ENCODE measurements at regions not wholly inside any gene's neighbourhood (a gene's known extent, or its start where the extent isn't known, plus 50 kb on each side); places are given as distances from the start of the nearest gene placed in this dataset.
"Not testable (repeated sequence)": the region's sequence is repeated elsewhere in the genome, so short reads cannot be mapped to it uniquely, and the experiment has no call there.

- H3K9ac ChIP-seq (ENCODE audit: low read depth, low read length) = no peak overlapping the region
- no peaks in the 10 kb centered on the region for H3K27me3 ChIP-seq (ENCODE audit: insufficient read depth, low read length)
- no peak overlapping the region for H3K4me3 ChIP-seq (ENCODE audit: low read length)
Observed at GRCh38 chr9:74073897-74074296, 423.2 kb upstream of the RORB start.

GRCh38 chr9:74078647-74079046 lies 418.5 kb upstream of the RORB start:
- no peaks in the 10 kb centered on the region for H3K27me3 ChIP-seq (ENCODE audit: insufficient read depth, low read length)

More at GRCh38 chr9:74073897-74074296, 423.2 kb upstream of the RORB start:
- Histone ChIP-seq H3K27ac (ENCODE audit: low read length) (no peak overlapping the region), H3K9me3 (ENCODE audit: insufficient read depth, low read depth, low read length) (peaks cover 16% of the 10 kb centered on the region; the same call in 1 of the 2 replicates), H3K4me1 (ENCODE audit: insufficient read depth, low read length) (peaks cover 9% of the 10 kb centered on the region), H3K36me3 (ENCODE audit: insufficient read depth, low read depth, low read length) (peaks cover 4% of the 10 kb centered on the region; the same call in 1 of the 2 replicates)

GRCh38 chr9:74080652-74081051 lies 416.5 kb upstream of the RORB start:
- H3K27me3 ChIP-seq (ENCODE audit: insufficient read depth, low read length); H3K4me3 ChIP-seq (ENCODE audit: low read length); H3K36me3 ChIP-seq (ENCODE audit: insufficient read depth, low read depth, low read length); H3K9me3 ChIP-seq (ENCODE audit: insufficient read depth, low read depth, low read length); H3K27ac ChIP-seq (ENCODE audit: low read length); H3K9ac ChIP-seq (ENCODE audit: low read depth, low read length): not testable (repeated sequence)
- H3K4me1 ChIP-seq (ENCODE audit: insufficient read depth, low read length) = peaks cover 41% of the 10 kb centered on the region

More at GRCh38 chr9:74078647-74079046, 418.5 kb upstream of the RORB start:
- Histone ChIP-seq H3K9ac (ENCODE audit: low read depth, low read length) (no peak overlapping the region), H3K36me3 (ENCODE audit: insufficient read depth, low read depth, low read length) (peaks cover 12% of the 10 kb centered on the region; the same call in 1 of the 2 replicates), H3K27ac (ENCODE audit: low read length) (peak overlapping the region; percentile 76), H3K9me3 (ENCODE audit: insufficient read depth, low read depth, low read length) (peaks cover 9% of the 10 kb centered on the region; the same call in 1 of the 2 replicates), H3K4me3 (ENCODE audit: low read length) (0 out of 2 replicates have a peak overlapping the region, but pooled peaks have one; percentile 12), H3K4me1 (ENCODE audit: insufficient read depth, low read length) (peaks cover 33% of the 10 kb centered on the region)

- peaks cover 16% of the 10 kb centered on the region; the same call in 1 of the 2 replicates for H3K36me3 ChIP-seq (ENCODE audit: insufficient read depth, low read depth, low read length)
- H3K4me3 ChIP-seq (ENCODE audit: low read length) = peak overlapping the region; percentile 44
- H3K4me1 ChIP-seq (ENCODE audit: insufficient read depth, low read length) = peaks cover 33% of the 10 kb centered on the region
- H3K9me3 ChIP-seq (ENCODE audit: insufficient read depth, low read depth, low read length) = peaks cover 8% of the 10 kb centered on the region; the same call in 1 of the 2 replicates
- H3K27ac ChIP-seq (ENCODE audit: low read length) = peak overlapping the region; percentile 58
- H3K9ac ChIP-seq (ENCODE audit: low read depth, low read length) = peak overlapping the region; percentile 45; the same call in 1 of the 2 replicates
- H3K27me3 ChIP-seq (ENCODE audit: insufficient read depth, low read length) = no peaks in the 10 kb centered on the region
Observed at GRCh38 chr9:74083681-74084433, 413.3 kb upstream of the RORB start.

GRCh38 chr9:74085384-74086037 lies 411.6 kb upstream of the RORB start:
- Histone ChIP-seq H3K9ac (ENCODE audit: low read depth, low read length) (peak overlapping the region; percentile 92; the same call in 1 of the 2 replicates), H3K4me1 (ENCODE audit: insufficient read depth, low read length) (peaks cover 20% of the 10 kb centered on the region), H3K4me3 (ENCODE audit: low read length) (peak overlapping the region; percentile 78), H3K36me3 (ENCODE audit: insufficient read depth, low read depth, low read length) (peaks cover 29% of the 10 kb centered on the region; the same call in 1 of the 2 replicates)
- not testable (repeated sequence) for H3K27me3 ChIP-seq (ENCODE audit: insufficient read depth, low read length); H3K27ac ChIP-seq (ENCODE audit: low read length); H3K9me3 ChIP-seq (ENCODE audit: insufficient read depth, low read depth, low read length)

- H3K9me3 ChIP-seq (ENCODE audit: insufficient read depth, low read depth, low read length); H3K27ac ChIP-seq (ENCODE audit: low read length); H3K27me3 ChIP-seq (ENCODE audit: insufficient read depth, low read length): not testable (repeated sequence)
- Histone ChIP-seq H3K9ac (ENCODE audit: low read depth, low read length) (peak overlapping the region; percentile 77; the same call in 1 of the 2 replicates), H3K36me3 (ENCODE audit: insufficient read depth, low read depth, low read length) (peaks cover 67% of the 10 kb centered on the region), H3K4me3 (ENCODE audit: low read length) (peak overlapping the region; percentile 60; the same call in 1 of the 2 replicates), H3K4me1 (ENCODE audit: insufficient read depth, low read length) (peaks cover 11% of the 10 kb centered on the region; the same call in 1 of the 2 replicates)
Observed at GRCh38 chr9:74090921-74091320, 406.2 kb upstream of the RORB start.

- Histone ChIP-seq H3K27ac (ENCODE audit: low read length) (no peak overlapping the region), H3K27me3 (ENCODE audit: insufficient read depth, low read length) (no peaks in the 10 kb centered on the region), H3K4me1 (ENCODE audit: insufficient read depth, low read length) (peaks cover 11% of the 10 kb centered on the region; the same call in 1 of the 2 replicates), H3K9ac (ENCODE audit: low read depth, low read length) (no peak overlapping the region), H3K9me3 (ENCODE audit: insufficient read depth, low read depth, low read length) (no peaks in the 10 kb centered on the region), H3K36me3 (ENCODE audit: insufficient read depth, low read depth, low read length) (peaks cover 75% of the 10 kb centered on the region), H3K4me3 (ENCODE audit: low read length) (peak overlapping the region; percentile 60)
Observed at GRCh38 chr9:74092491-74092834, 404.7 kb upstream of the RORB start.

GRCh38 chr9:74094037-74094436 lies 403.1 kb upstream of the RORB start:
- not testable (repeated sequence) for H3K9ac ChIP-seq (ENCODE audit: low read depth, low read length); H3K27ac ChIP-seq (ENCODE audit: low read length); H3K9me3 ChIP-seq (ENCODE audit: insufficient read depth, low read depth, low read length); H3K4me3 ChIP-seq (ENCODE audit: low read length); H3K27me3 ChIP-seq (ENCODE audit: insufficient read depth, low read length)
- Histone ChIP-seq H3K4me1 (ENCODE audit: insufficient read depth, low read length) (peaks cover 11% of the 10 kb centered on the region; the same call in 1 of the 2 replicates), H3K36me3 (ENCODE audit: insufficient read depth, low read depth, low read length) (peaks cover 76% of the 10 kb centered on the region)

GRCh38 chr9:74094766-74095165 lies 402.4 kb upstream of the RORB start:
- H3K36me3 ChIP-seq (ENCODE audit: insufficient read depth, low read depth, low read length) = peaks cover 77% of the 10 kb centered on the region
- H3K4me1 ChIP-seq (ENCODE audit: insufficient read depth, low read length) = peaks cover 11% of the 10 kb centered on the region; the same call in 1 of the 2 replicates
- no peak overlapping the region for H3K27ac ChIP-seq (ENCODE audit: low read length)
- no peaks in the 10 kb centered on the region for H3K27me3 ChIP-seq (ENCODE audit: insufficient read depth, low read length)
- peaks cover 16% of the 10 kb centered on the region; the same call in 1 of the 2 replicates for H3K9me3 ChIP-seq (ENCODE audit: insufficient read depth, low read depth, low read length)
- no peak overlapping the region for H3K9ac ChIP-seq (ENCODE audit: low read depth, low read length)
- H3K4me3 ChIP-seq (ENCODE audit: low read length) = no peak overlapping the region

GRCh38 chr9:74095925-74096324 lies 401.2 kb upstream of the RORB start:
- Histone ChIP-seq H3K4me3 (ENCODE audit: low read length) (no peak overlapping the region), H3K36me3 (ENCODE audit: insufficient read depth, low read depth, low read length) (peaks cover 82% of the 10 kb centered on the region), H3K27ac (ENCODE audit: low read length) (no peak overlapping the region), H3K4me1 (ENCODE audit: insufficient read depth, low read length) (peaks cover 11% of the 10 kb centered on the region; the same call in 1 of the 2 replicates), H3K9me3 (ENCODE audit: insufficient read depth, low read depth, low read length) (peaks cover 27% of the 10 kb centered on the region; the same call in 1 of the 2 replicates), H3K27me3 (ENCODE audit: insufficient read depth, low read length) (no peaks in the 10 kb centered on the region), H3K9ac (ENCODE audit: low read depth, low read length) (no peak overlapping the region)

GRCh38 chr9:74096420-74096819 lies 400.7 kb upstream of the RORB start:
- Histone ChIP-seq H3K27me3 (ENCODE audit: insufficient read depth, low read length) (no peaks in the 10 kb centered on the region), H3K36me3 (ENCODE audit: insufficient read depth, low read depth, low read length) (peaks cover 82% of the 10 kb centered on the region), H3K27ac (ENCODE audit: low read length) (no peak overlapping the region), H3K4me1 (ENCODE audit: insufficient read depth, low read length) (peaks cover 9% of the 10 kb centered on the region; the same call in 1 of the 2 replicates), H3K9me3 (ENCODE audit: insufficient read depth, low read depth, low read length) (peaks cover 32% of the 10 kb centered on the region; the same call in 1 of the 2 replicates), H3K9ac (ENCODE audit: low read depth, low read length) (no peak overlapping the region), H3K4me3 (ENCODE audit: low read length) (no peak overlapping the region)

All from iPS-20b (cell line).